Dermis microvascular lymphatic vessel endothelial cell (primary cell): ENCODE measurements at regions not wholly inside any gene's neighbourhood (a gene's known extent, or its start where the extent isn't known, plus 50 kb on each side); places are given as distances from the start of the nearest gene placed in this dataset.
"Not testable (repeated sequence)": the region's sequence is repeated elsewhere in the genome, so short reads cannot be mapped to it uniquely, and the experiment has no call there.

Experiments used
- DNase-seq, 2 donors: peaks; one replicate each; pipeline versions ENCODE4 v3.0.0 to v3.0.0-alpha.2; 2010; ENCODE audit warnings: low read depth in 2 of 2

DNA sequence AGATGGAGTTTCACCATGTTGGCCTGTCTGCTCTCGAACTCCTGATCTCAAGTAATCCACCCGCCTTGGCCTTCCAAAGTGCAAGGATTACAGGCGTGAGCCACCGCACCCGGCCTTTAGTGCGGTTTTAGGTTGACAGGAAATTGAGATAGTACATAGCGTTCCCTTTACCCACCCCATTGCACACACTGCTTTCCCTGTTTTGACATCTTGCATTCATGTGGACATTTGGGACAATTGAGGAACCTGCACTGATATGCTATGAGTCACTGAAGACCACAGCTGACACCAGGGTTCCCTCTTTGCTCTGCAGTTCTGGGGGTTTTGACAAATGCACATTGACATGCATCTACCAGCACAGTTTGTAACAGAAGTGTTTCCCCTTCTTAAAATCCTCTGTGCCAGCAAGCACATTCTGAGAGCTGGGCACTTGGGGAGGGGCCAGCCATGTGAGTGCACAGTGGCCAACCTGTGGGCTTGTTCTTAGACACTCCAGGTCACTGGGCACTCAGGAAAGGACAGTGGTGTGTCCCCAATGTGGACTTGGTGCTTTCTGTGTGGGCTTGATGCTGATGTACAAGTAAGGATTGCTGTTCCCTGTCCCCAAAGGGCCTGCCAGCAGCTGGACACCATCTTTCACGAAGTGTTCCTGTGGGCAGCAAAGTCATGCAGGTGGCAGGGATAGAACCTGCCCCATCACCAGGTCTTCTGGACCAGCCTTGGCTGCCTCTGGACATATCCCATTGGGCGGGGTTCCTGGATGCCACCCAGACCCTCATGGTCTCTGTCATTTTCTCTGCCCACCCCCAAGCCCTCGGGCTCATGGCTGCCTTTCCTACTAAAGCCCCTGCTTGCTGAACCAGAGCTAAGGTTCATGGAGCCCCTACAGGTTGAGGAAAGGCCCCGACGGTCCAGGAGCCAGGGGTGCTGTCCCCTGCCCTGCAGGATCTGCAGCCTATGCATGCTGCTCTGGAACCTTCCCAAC lies 579.8 kb downstream of the GLRX3 start:
- no peak for DNase-seq

DNA sequence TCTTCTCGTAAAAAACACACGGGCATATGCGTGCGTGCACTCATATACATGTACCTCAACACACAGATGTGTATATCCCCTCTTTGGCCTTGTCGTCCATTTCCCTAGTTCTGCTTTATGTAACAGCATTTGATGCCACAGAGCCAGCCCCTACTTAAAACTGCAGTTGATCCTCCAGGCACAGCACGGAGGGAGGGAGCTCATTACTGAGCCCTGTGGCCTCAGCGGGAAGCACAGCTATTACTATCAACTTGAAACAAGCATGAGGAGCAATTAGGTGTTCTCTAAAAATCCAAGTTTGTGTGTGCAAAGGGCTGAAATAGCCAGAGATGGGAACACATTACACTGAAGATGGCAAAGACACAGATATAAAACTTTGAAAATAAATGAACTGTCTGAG lies 580.9 kb downstream of the GLRX3 start:
- no peak for DNase-seq

DNA sequence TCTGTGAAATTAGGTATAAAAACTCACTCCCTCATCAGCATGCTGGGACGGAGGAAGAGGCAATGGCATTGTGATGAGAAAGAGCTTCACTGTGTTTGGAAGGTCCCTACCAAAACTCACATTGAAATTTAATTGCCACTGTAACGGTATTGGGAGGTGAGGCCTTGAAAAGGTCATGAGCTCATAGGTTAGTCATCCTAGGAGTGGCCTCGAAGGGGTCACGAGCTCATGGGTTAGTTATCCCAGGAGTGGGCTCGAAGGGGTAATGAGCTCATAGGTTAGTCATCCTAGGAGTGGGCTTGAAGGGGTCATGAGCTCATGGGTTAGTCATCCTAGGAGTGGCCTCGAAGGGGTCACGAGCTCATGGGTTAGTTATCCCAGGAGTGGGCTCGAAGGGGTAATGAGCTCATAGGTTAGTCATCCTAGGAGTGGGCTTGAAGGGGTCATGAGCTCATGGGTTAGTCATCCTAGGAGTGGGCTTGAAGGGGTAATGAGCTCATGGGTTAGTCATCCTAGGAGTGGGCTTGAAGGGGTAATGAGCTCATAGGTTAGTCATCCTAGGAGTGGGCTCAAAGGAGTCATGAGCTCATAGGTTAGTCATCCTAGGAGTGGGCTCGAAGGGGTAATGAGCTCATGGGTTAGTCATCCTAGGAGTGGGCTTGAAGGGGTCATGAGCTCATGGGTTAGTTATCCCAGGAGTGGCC lies 582.7 kb downstream of the GLRX3 start:
- DNase-seq = not testable (repeated sequence)

DNA sequence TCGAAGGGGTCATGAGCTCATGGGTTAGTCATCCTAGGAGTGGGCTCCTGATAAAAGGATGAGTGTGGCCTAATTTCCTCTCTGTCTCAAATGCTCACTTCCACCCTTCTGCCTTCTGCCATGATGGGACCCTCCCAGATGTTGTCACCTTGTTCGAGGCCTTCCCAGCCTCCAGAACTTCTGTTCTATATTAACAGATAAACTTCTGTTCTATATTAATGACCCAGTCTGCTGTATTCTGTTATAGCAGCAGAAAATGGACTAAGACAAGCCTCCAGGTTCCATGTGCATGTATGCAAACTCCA lies 583.2 kb downstream of the GLRX3 start:
- DNase-seq = no peak

DNA sequence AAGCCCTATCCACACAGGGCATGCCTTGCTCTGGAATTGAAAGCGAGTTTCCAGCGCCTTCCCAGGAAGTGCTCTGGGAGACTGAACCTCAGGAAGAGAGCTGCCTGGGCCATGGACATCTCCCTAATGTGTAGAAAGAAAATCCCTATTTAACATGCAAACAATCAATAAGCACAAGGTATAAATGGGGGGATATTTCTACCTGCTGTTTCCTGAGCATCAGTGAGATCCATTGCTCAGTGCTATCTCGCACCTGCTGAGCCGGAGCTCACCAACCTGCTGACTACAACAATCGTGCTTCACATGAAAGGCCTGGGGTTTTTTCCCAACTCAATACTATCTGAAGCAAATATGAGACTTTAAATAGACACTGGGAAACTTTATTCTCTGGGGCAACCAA lies 584.0 kb downstream of the GLRX3 start:
- no peak for DNase-seq

DNA sequence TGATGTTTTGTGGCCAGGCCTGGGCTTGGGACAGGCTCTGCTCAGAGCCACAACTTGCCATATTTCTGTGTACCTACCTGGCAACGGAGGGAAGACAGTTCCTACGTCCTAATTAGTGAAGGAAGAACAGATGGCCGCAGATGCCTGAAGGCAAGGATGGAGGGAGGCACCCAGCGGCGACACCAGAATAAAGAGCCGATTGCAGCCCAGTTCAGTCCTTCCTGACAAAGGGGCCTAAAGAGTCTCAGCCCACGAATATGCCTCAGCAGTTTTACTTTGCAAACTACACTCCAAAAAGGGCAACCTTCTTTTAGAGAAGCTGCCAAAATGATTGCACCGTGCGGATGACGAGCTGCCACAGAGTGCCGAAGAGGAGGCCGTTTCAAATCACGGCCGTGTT lies 585.8 kb downstream of the GLRX3 start:
- DNase-seq = no peak

DNA sequence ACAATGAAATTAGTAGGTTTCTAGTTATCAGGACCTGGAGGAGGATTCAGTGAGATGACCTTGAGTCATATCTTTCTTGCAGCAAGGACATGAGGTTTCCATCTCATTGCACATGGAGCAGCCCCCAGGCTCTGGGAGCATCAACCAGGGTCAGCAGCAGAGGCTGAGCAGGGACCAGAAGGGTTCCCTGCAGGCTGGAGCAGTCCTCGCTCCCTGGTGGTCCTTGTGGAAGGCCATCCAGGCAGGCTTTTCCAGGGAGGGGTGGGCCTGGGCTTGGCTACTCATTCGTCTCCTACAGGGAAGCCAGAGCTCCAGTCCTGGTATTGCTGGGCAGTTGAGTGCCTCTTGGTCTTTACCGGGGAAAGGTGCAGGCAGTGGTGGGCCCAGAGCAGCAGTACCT lies 587.5 kb downstream of the GLRX3 start:
- DNase-seq = no peak

DNA sequence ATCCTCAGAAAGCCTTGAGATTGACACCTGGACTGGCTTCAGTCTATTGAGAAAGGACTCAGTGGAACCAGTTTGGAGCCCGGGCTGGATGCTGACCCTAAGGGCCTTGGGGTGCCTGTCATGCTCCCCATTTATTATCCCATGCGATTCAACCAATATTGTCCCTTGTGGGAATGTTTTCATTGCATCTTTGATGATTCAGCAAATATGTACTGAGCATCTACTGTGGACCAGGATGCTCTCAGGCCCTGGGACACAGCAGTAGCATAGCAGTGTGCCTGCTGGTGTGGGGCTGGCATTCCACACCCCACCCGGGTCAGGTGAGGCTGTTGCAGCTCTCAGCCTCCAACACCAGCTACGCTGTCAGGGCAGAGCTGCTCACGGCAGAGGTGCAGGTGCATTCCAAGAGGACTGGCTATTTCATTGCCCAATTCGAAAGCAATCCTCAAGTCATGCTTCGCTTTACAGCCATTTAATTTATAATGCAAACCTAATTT lies 586.0 kb downstream of the TCERG1L start:
- DNase-seq = no peak

DNA sequence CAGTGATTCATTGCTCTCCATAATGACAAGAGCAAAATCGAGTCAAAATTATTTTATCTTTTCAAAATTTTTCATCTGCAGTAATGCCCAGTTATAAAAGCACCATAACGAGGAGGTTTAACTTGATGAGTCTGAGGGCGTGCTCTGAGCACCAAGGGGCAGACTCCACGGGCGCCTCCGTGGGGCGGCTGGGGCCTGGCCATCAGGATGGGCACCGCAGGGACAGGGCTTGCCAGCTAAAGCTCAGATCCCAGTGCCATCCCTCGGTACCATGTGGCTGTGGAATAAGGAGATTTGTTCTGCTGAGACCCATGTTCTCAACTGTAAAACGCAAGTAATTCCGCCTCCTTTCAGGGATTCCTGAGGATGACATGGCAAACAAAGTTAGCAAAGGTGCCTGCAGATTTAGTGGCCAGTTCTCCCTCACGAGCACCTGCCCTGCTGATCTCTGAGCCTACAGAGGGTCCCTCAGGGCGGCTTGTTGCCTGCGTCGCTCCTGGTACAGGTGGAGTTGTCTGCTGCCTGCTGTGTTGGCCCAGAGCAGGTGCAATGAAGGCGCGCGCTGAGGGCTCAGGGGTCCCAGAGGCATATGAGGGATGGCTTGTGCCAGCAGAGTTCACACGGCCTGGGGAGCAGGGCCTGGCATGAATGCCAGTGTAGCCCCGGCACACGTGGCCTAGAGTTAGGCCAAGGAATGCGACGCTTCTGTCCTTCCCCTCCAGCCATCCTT lies 584.4 kb downstream of the TCERG1L start:
- no peak for DNase-seq

DNA sequence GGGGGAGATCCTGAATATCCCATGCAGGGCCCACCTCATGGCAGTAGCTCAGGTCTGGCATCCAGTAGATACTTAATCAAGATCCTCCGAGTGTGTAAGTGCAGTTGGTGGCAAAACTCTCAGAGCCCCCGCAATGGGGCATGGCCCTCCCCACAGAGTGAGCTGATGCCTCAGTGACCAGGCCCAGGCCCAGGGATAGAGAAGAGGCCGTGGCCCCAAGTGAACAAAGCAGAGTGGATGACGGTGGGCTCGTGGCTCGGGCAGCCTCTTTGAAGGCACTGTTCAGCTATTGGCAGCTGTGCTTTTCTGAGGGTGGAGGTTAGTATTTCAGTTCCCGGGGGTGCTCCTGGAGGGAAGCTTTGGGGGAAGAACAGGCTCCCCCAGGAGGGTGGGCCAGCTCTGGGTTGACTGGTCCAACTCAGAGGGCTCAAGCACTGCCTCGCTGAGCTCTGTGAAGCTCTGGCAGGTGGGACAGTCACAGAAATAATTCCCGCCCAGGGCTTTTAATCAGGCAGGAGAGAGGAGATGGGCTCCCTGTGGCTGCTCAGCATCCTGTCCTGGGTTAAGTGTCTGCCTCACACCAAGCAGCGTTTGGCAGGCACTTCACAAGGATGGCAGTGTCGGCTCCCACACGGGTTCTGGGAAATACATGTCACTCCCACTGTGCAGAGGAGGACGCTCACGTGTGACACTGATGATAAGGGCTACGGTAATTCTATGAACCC lies 583.6 kb downstream of the TCERG1L start:
- no peak for DNase-seq

DNA sequence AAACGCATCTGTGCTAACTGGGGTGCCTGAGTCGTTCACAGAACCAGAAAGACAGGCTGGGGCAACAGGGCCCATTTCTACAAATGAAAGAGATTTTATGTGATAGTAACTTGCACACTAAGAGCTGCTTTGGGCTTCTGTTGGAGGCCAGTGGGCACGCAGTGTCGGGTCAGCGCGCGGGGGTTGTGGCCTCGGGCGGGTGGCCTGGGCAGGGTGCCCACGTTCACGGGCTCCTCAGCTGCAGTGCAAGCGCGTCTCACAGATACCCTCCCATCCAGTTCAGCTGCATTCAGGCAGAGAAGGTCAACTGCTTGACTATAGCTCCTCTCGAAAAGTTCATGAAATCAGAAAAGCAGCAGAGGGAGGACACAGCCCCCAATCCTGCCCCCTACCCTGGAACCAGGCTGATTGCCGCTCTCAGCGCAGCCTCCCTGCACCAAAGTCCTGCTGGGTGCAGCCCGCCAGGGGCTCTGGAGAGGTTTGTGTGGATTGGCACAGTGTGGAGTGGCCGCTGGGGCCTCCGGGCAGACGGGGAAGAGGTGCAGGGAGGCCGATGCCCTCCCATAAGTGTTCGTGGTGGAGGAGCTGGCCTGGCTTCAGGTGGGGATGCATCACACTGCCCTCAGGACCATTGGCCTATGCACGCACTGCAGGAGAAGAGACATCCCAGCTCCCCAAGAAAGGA lies 582.8 kb downstream of the TCERG1L start:
- no peak for DNase-seq

DNA sequence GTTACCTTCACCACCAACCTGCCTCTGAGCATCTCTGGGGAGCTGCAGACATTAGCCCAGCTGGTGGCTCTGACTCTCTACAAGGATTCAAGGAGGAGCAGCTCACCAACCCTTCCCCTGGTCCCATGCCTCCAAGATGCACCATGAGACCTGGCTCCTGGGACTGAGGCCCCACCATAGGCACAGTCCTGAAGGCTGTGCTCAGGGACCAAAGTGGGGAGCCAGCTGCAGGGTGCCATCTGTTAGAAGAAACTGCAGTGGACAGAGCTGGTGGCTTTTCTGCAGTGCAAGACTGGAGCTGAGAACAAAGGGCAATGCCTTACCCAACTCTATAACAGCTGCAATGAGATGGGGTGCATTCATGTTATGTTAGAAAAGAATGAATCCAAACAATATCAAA lies 581.6 kb downstream of the TCERG1L start:
- DNase-seq = no peak

DNA sequence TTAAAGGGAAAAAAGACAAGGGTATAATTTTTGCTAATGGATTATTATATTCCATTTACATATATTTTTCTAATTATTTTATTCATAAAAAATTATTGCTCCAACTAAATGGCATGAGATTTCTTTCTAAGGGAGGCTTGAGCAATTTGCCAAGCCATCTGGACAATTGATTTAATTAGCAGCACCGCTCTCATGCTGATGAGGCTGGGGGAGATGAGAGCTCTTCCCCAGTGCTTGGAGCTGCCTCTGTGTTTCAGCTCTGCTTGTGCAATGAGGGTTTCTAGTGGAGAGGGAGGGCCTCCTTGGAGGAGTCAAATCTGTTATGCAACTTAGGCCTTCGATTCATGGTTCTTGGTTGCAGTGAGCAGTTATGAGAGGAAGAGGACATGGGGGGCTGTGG lies 574.3 kb downstream of the TCERG1L start:
- no peak for DNase-seq

DNA sequence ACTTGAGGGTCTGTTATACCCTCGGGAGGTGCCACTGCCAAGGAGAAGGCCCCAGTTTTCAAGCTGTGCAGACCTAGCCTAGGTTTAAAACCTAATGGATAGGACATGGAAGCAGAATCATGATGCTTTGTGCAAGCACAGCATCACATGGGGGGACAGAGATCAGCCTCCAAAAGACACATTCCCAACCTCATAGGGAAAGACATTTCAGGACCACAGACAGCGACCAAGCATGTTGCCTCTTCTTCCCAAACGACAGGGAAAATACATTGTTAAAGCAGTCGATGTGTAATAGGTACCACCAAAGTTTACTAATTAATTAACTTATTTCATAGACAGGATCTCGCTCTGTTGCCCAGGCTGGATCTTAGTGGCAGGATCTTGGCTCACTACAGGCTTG lies 573.9 kb downstream of the TCERG1L start:
- no peak for DNase-seq

DNA sequence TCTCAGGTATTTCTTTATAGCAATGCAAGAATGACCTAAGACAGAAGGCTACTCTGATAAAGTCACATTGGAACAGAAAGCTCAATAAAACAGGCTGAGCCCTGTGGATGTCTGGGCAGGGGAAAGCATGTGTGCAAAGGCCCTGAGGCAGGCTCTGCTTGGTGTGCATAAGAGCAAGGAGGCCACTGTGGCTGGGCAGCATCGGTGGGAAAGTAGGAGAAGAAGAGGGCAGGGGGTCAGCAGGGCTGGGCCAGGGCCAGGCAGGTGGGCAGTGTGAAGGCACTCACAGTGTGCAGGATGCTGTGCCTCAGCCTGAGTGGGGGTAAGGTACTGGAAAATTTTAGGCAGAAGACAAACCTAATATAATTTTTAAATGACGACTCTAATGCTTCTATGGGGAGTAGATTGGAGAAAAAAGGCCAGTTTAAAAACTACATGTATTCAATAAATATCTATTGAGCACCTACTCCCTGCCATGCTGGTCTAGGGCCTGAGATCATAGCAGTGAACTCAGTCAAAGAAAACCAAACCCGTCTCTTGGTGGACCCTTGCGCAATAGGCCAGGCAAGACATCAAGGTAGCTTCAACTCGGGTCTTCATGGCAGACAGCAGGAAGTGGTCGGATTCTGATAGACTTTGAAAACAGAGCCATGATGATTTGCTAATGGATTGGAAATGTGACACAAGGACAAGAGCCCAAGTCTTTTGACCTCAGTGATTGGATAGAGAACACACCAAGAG lies 572.3 kb downstream of the TCERG1L start:
- DNase-seq = no peak

DNA sequence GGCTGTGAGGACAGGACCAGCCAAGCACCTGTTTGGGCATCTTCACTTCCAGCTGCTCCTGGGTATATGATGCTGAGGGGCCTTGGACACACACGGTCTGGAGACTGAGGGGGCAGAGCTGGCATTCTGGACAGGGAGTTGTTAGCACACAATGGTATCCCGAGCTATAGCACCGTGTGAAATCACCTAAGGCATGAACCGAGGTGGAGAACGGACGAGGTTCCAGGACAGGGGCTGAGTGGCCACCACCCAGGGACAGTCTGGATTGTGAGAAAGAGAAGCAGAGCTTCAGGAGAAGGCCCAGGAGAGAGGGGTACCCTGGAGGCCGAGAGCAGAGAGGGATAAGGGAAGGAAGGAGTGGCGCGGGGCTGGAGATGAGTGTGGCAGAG lies 571.8 kb downstream of the TCERG1L start:
- DNase-seq = no peak

DNA sequence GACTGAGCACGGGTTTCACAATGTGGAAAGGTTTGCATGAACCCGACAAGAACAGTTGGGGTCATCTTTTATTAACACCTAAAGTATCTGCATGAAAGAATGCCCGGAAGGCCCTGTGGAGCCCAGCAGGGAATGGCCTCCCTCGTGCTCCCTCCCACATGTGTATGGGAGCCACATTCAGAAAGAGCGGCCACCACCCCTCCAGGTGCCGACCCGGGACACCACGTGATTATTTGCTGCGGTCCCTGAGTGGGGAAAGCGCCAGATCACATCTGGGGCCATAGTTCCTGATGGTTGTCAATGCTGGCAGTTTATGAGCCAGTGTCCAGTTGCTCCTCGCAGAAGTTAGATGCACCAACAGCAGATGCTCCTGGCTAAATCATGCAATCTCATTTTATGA lies 571.4 kb downstream of the TCERG1L start:
- no peak for DNase-seq

DNA sequence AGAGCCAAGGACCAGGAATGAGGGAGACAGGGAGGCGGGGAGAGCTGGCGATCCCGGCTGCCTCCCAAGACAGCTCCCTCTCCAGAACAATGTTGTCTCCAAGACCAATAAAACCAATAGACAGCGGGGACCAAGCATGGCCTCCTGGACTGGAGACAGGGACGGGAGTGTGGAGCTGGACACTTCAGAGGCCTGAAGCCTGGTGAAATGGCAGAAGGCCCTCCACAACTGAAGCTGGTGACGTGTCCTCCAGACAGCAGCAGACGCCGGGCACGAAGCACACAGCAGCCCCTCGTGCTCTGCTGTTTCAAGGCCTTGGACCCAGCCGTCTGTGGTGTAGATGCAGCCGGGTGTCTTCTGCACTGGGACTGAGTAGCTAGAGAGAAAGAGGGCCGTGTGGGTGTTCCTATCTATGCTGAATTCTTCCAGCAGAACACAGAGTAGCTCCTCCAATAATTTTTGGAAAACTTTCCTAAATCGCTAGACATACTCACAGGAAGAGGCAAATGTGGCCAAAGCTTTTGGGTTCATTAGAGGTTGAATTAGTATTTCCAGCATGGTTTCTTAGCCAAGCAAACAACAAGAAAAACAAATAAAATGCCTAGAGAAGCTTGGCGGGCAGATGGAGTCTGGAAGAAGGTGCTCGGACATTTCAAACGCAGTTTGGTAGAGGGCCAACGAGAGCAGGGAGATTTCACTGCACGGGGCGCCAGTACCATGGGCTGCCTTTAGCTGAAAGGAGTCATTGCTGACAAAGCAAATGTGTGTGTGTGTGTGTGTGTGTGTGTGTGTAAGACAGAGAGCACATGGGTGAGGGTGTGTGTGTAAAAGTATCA lies 570.4 kb downstream of the TCERG1L start:
- no peak for DNase-seq
